SK-N-SH (cell line): ENCODE measurements at regions not wholly inside any gene's neighbourhood (a gene's known extent, or its start where the extent isn't known, plus 50 kb on each side); places are given as distances from the start of the nearest gene placed in this dataset.

Source experiments
- FOXJ3 ChIP-seq: sonication (generic); formaldehyde crosslinking; IDR thresholded peaks from 2 replicates; pipeline ENCODE4 v1.5.1; 2020; ENCODE audit warnings: mild to moderate bottlenecking, missing genetic modification reagents
- POLR2AphosphoS5 ChIP-seq: IDR thresholded peaks from 2 replicates; pipeline ENCODE4 v1.6.1; 2012; ENCODE audit warnings: low read depth, low read length
- TF ChIP-seq, protein P1 (sequence below): fragments of 150-350 bp; IDR thresholded peaks from 2 replicates; pipeline ENCODE4 v1.6.1; 2016; ENCODE audit warnings: mild to moderate bottlenecking, low read depth, low read length
- TF ChIP-seq, protein P2 (sequence below): fragments of 200-600 bp; sonication (generic); IDR thresholded peaks from 2 replicates; pipeline ENCODE4 v1.6.1; 2017; ENCODE audit warnings: antibody characterized with exemption, mild to moderate bottlenecking, moderate library complexity
- TF ChIP-seq, protein P3 (sequence below): IDR thresholded peaks from 2 replicates; pipeline ENCODE4 v1.4.0; 2012; ENCODE audit warnings: low read depth
- TF ChIP-seq, protein P4 (sequence below): IDR thresholded peaks from 2 replicates; pipeline ENCODE4; 2012

DNA sequence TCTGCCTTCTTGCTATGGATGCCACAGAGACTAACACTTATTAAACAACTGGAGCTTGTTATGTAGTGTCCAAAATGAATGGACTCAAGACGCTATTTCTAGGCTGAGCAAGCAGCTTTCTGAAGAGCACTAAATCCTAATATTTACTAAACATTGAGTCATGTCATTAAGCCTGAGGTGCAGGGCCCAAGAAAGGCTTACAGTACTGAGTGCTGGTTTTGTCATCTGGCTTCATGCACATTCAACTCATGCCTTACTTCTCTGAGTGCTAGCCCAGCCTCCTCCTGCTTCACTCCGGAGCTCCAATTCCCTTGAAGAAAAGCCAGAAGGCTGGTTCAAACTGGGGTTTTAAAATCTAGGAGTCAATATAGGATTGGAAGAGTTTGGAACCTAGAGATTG is 363.3 kb upstream of the CDH5 start:
- TF ChIP-seq, protein P1, sequence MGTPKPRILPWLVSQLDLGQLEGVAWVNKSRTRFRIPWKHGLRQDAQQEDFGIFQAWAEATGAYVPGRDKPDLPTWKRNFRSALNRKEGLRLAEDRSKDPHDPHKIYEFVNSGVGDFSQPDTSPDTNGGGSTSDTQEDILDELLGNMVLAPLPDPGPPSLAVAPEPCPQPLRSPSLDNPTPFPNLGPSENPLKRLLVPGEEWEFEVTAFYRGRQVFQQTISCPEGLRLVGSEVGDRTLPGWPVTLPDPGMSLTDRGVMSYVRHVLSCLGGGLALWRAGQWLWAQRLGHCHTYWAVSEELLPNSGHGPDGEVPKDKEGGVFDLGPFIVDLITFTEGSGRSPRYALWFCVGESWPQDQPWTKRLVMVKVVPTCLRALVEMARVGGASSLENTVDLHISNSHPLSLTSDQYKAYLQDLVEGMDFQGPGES: no peak
- TF ChIP-seq, protein P2, sequence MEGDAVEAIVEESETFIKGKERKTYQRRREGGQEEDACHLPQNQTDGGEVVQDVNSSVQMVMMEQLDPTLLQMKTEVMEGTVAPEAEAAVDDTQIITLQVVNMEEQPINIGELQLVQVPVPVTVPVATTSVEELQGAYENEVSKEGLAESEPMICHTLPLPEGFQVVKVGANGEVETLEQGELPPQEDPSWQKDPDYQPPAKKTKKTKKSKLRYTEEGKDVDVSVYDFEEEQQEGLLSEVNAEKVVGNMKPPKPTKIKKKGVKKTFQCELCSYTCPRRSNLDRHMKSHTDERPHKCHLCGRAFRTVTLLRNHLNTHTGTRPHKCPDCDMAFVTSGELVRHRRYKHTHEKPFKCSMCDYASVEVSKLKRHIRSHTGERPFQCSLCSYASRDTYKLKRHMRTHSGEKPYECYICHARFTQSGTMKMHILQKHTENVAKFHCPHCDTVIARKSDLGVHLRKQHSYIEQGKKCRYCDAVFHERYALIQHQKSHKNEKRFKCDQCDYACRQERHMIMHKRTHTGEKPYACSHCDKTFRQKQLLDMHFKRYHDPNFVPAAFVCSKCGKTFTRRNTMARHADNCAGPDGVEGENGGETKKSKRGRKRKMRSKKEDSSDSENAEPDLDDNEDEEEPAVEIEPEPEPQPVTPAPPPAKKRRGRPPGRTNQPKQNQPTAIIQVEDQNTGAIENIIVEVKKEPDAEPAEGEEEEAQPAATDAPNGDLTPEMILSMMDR: no peak
- TF ChIP-seq, protein P3, sequence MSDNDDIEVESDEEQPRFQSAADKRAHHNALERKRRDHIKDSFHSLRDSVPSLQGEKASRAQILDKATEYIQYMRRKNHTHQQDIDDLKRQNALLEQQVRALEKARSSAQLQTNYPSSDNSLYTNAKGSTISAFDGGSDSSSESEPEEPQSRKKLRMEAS: no peak
- TF ChIP-seq POLR2AphosphoS5 (no peak), FOXJ3 (no peak)
- TF ChIP-seq, protein P4, sequence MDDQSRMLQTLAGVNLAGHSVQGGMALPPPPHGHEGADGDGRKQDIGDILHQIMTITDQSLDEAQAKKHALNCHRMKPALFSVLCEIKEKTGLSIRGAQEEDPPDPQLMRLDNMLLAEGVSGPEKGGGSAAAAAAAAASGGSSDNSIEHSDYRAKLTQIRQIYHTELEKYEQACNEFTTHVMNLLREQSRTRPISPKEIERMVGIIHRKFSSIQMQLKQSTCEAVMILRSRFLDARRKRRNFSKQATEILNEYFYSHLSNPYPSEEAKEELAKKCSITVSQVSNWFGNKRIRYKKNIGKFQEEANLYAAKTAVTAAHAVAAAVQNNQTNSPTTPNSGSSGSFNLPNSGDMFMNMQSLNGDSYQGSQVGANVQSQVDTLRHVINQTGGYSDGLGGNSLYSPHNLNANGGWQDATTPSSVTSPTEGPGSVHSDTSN: no peak
